ENCODE measurements at regions not wholly inside any gene's neighbourhood (a gene's known extent, or its start where the extent isn't known, plus 50 kb on each side); places are given as distances from the start of the nearest gene placed in this dataset.

DNA sequence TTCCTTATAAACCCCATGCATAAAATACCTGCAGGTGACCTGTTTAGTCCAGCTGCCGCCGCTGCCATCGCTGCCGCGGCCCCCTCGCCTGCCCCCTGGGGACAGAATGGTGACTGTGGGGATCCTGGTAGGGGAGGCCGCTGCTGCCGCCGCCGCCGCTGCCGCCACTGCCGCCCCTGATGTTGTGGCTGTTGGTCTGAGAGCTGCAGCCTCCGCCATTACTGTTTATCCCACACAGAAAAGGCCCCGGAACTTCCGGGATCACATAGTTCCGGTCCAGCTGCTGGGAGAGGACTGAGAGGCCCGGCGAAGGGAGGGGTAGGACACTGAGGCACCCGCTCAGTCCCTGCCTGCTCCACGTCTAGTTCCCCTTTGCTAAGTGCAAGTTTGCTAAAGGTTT is 244.9 kb downstream of the C12orf50 start:
- no peak overlapping the region for H3K4me2 ChIP-seq (replicated peaks; ENCODE audit: extremely low read depth, low read length, poor library complexity, severe bottlenecking)
- H3K9me3 Mint-ChIP-seq: peaks cover 0 to 5% (median 2%) of the 10 kb centered on the region in 7 donors
- H3K4me1 Mint-ChIP-seq: no peaks in the 10 kb centered on the region
- H3K27ac Mint-ChIP-seq: no peak overlapping the region
- TF ChIP-seq, protein P1, sequence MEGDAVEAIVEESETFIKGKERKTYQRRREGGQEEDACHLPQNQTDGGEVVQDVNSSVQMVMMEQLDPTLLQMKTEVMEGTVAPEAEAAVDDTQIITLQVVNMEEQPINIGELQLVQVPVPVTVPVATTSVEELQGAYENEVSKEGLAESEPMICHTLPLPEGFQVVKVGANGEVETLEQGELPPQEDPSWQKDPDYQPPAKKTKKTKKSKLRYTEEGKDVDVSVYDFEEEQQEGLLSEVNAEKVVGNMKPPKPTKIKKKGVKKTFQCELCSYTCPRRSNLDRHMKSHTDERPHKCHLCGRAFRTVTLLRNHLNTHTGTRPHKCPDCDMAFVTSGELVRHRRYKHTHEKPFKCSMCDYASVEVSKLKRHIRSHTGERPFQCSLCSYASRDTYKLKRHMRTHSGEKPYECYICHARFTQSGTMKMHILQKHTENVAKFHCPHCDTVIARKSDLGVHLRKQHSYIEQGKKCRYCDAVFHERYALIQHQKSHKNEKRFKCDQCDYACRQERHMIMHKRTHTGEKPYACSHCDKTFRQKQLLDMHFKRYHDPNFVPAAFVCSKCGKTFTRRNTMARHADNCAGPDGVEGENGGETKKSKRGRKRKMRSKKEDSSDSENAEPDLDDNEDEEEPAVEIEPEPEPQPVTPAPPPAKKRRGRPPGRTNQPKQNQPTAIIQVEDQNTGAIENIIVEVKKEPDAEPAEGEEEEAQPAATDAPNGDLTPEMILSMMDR (IDR thresholded peaks at IDR 0.05): no peak
- no peaks in the 10 kb centered on the region for H3K79me2 ChIP-seq (ENCODE audit: insufficient read depth, low read length)
- no peaks in the 10 kb centered on the region for H3K36me3 ChIP-seq (replicated peaks in 1 of 2; ENCODE audit: control insufficient read depth in 1 of 2, insufficient read depth in 2 of 2, low read length in 2 of 2)
- no peak overlapping the region for H3K4me3 Mint-ChIP-seq
- no peaks in the 10 kb centered on the region for H3K27me3 Mint-ChIP-seq (ENCODE audit: low read depth in 3 of 3)
- H3K4me1 ChIP-seq (ENCODE audit: control insufficient read depth in 1 of 2, insufficient read depth in 2 of 2, low read length in 2 of 2): no peaks in the 10 kb centered on the region
- H3K9me3 ChIP-seq (replicated peaks in 1 of 2; ENCODE audit: control insufficient read depth in 1 of 2, insufficient read depth in 1 of 2, low read length in 2 of 2): peaks cover 0 to 5% of the 10 kb centered on the region in 2 donors
- no peaks in the 10 kb centered on the region for H4K20me1 ChIP-seq (ENCODE audit: insufficient read depth, low read length)
- H3K36me3 Mint-ChIP-seq: no peaks in the 10 kb centered on the region
- H3K9ac ChIP-seq (ENCODE audit: insufficient read depth, low read length, poor library complexity, severe bottlenecking): no peak overlapping the region
- H2AFZ ChIP-seq (ENCODE audit: insufficient read depth, low read depth, low read length, poor library complexity, severe bottlenecking): no peak overlapping the region
- no peaks in the 10 kb centered on the region for H3K27me3 ChIP-seq (ENCODE audit: control insufficient read depth in 2 of 2, insufficient read depth in 2 of 2, low read length in 2 of 2)
- H3K27ac ChIP-seq (ENCODE audit: low read depth in 1 of 2, low read length in 2 of 2): no peak overlapping the region
- intact Hi-C loops (cut with micrococcal nuclease): no loop called here
- DNase-seq: no peak
- H3K4me3 ChIP-seq (replicated peaks in 1 of 3; ENCODE audit: low read depth in 2 of 3, low read length in 3 of 3): no peak overlapping the region
- WGBS (ENCODE audit: insufficient coverage): 90% methylated on average over 2 of the region's 21 CpGs

GRCh38 chr12:87783467-87783866 is 245.7 kb downstream of the C12orf50 start:
- Mint-ChIP-seq H3K36me3 (no peaks in the 10 kb centered on the region), H3K4me1 (no peaks in the 10 kb centered on the region), H3K9me3 (peaks cover 0 to 5% (median 3%) of the 10 kb centered on the region in 7 donors), H3K4me3 (no peak overlapping the region), H3K27me3 (ENCODE audit: low read depth in 3 of 3) (no peaks in the 10 kb centered on the region), H3K27ac (no peak overlapping the region)
- Histone ChIP-seq H2AFZ (ENCODE audit: insufficient read depth, low read depth, low read length, poor library complexity, severe bottlenecking) (no peak overlapping the region), H3K27me3 (ENCODE audit: control insufficient read depth in 2 of 2, insufficient read depth in 2 of 2, low read length in 2 of 2) (no peaks in the 10 kb centered on the region), H3K9ac (ENCODE audit: insufficient read depth, low read length, poor library complexity, severe bottlenecking) (no peak overlapping the region), H3K27ac (ENCODE audit: low read depth in 1 of 2, low read length in 2 of 2) (no peak overlapping the region), H3K4me3 (replicated peaks in 1 of 3; ENCODE audit: low read depth in 2 of 3, low read length in 3 of 3) (no peak overlapping the region), H3K4me2 (replicated peaks; ENCODE audit: extremely low read depth, low read length, poor library complexity, severe bottlenecking) (no peak overlapping the region), H3K36me3 (replicated peaks in 1 of 2; ENCODE audit: control insufficient read depth in 1 of 2, insufficient read depth in 2 of 2, low read length in 2 of 2) (no peaks in the 10 kb centered on the region), H3K79me2 (ENCODE audit: insufficient read depth, low read length) (no peaks in the 10 kb centered on the region), H3K4me1 (ENCODE audit: control insufficient read depth in 1 of 2, insufficient read depth in 2 of 2, low read length in 2 of 2) (no peaks in the 10 kb centered on the region), H4K20me1 (ENCODE audit: insufficient read depth, low read length) (no peaks in the 10 kb centered on the region), H3K9me3 (replicated peaks in 1 of 2; ENCODE audit: control insufficient read depth in 1 of 2, insufficient read depth in 1 of 2, low read length in 2 of 2) (peaks cover 0 to 5% of the 10 kb centered on the region in 2 donors)
- no peak for DNase-seq
- 87% methylated on average over 3 of the region's 8 CpGs for WGBS (ENCODE audit: insufficient coverage)
- TF ChIP-seq, protein P1 (IDR thresholded peaks at IDR 0.05): no peak
- intact Hi-C loops (cut with micrococcal nuclease): no loop called here

All from CD14-positive monocyte (primary cell).